Neural progenitor cell (in vitro differentiated cells): ENCODE measurements at regions not wholly inside any gene's neighbourhood (a gene's known extent, or its start where the extent isn't known, plus 50 kb on each side); places are given as distances from the start of the nearest gene placed in this dataset.

Experiments
- DNase-seq: peaks from one replicate; pipeline ENCODE4 v3.0.0-alpha.2; 2016; ENCODE audit warnings: low spot score
- H2AFZ ChIP-seq: fragments of 200-600 bp; sonication (generic); replicated peaks from 2 replicates; pipeline ENCODE4 v1.6.1; 2016; ENCODE audit warnings: antibody characterized with exemption
- H3F3A ChIP-seq: fragments of 200-600 bp; sonication (generic); 2 replicates; pipeline ENCODE4 v1.6.1; 2016; ENCODE audit warnings: antibody characterized with exemption, low read depth
- H3K27ac ChIP-seq: fragments of 200-600 bp; sonication (generic); 2 replicates; pipeline ENCODE4 v1.5.1; 2016; ENCODE audit warnings: mild to moderate bottlenecking
- H3K27me3 ChIP-seq: fragments of 200-600 bp; sonication (generic); 2 replicates; pipeline ENCODE4 v1.6.1; 2016; ENCODE audit warnings: mild to moderate bottlenecking, moderate library complexity
- H3K36me3 ChIP-seq: fragments of 200-600 bp; sonication (generic); 2 replicates; pipeline ENCODE4 v1.5.1; 2016
- H3K4me1 ChIP-seq: fragments of 200-600 bp; sonication (generic); 2 replicates; pipeline ENCODE4 v1.6.1; 2016; ENCODE audit warnings: mixed run types
- H3K4me2 ChIP-seq: fragments of 200-600 bp; sonication (generic); 2 replicates; pipeline ENCODE4 v1.6.1; 2016
- H3K4me3 ChIP-seq: fragments of 200-600 bp; sonication (generic); 2 replicates; pipeline ENCODE4 v1.5.1; 2016
- H3K79me2 ChIP-seq: fragments of 200-600 bp; sonication (generic); 2 replicates; pipeline ENCODE4 v1.6.1; 2016; ENCODE audit warnings: low read depth
- H3K9ac ChIP-seq: fragments of 200-600 bp; sonication (generic); 2 replicates; pipeline ENCODE4 v1.6.1; 2016
- H3K9me3 ChIP-seq: fragments of 200-600 bp; sonication (generic); 2 replicates; pipeline ENCODE4 v1.5.1; 2016; ENCODE audit warnings: low read depth
- H4K20me1 ChIP-seq: fragments of 200-600 bp; sonication (generic); 2 replicates; pipeline ENCODE4 v1.6.1; 2016; ENCODE audit warnings: low read depth
- H3K27ac Mint-ChIP-seq: 3 replicates; pipeline ENCODE4 v1.8.0; 2021; ENCODE audit warnings: mixed read lengths
- H3K27me3 Mint-ChIP-seq: 2 replicates; pipeline ENCODE4 v1.8.0; 2022; ENCODE audit warnings: low read depth, mild to moderate bottlenecking, inconsistent platforms, moderate library complexity, mixed read lengths; ENCODE audit not compliant: insufficient read depth
- H3K36me3 Mint-ChIP-seq: 3 replicates; pipeline ENCODE4 v1.8.0; 2021; ENCODE audit warnings: mixed read lengths
- H3K4me1 Mint-ChIP-seq: 3 replicates; pipeline ENCODE4 v1.8.0; 2021; ENCODE audit warnings: mixed read lengths
- H3K4me3 Mint-ChIP-seq: 3 replicates; pipeline ENCODE4 v1.8.0; 2021; ENCODE audit warnings: mild to moderate bottlenecking, moderate library complexity, mixed read lengths
- H3K9me3 Mint-ChIP-seq: 3 replicates; pipeline ENCODE4 v1.8.0; 2020; ENCODE audit warnings: mixed read lengths
- EZH2 ChIP-seq: fragments of 200-600 bp; sonication (generic); IDR thresholded peaks from 2 replicates; pipeline ENCODE4 v1.6.1; 2017; ENCODE audit warnings: antibody characterized with exemption, mild to moderate bottlenecking, moderate library complexity
- EZH2phosphoT487 ChIP-seq: fragments of 200-600 bp; sonication (generic); IDR thresholded peaks from 2 replicates; pipeline ENCODE4 v1.6.1; 2017; ENCODE audit warnings: antibody characterized with exemption
- TF ChIP-seq, protein P1 (sequence below): fragments of 200-600 bp; sonication (generic); IDR thresholded peaks from 2 replicates; pipeline ENCODE4 v1.5.1; 2017; ENCODE audit warnings: antibody characterized with exemption, mild to moderate bottlenecking

DNA sequence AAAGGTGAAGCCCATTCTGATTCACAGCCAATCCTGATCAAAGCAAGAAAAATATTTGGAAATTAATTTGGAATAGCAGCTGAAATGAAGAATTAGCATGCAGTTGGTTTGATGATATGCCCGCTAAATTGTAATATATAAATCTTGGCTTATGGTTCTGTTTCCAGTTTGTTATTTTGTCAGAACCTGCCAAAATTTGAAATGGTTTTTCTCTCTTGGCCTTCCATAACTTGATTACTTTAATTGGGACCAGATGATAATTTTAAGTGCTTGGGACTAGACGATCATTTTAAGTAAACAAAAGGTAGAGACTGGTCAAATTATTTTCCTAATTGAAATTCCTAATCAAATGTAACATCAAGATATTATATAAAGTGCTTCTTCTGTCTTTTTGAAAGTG, 842.4 kb downstream of the TBL1XR1 start:
- DNase-seq, result no peak
- no peak overlapping the region for H3K4me3 ChIP-seq

GRCh38 chr3:176352716-176353334, 844.5 kb downstream of the TBL1XR1 start:
- TF ChIP-seq EZH2phosphoT487 (no peak), EZH2 (no peak)
- TF ChIP-seq, protein P1, sequence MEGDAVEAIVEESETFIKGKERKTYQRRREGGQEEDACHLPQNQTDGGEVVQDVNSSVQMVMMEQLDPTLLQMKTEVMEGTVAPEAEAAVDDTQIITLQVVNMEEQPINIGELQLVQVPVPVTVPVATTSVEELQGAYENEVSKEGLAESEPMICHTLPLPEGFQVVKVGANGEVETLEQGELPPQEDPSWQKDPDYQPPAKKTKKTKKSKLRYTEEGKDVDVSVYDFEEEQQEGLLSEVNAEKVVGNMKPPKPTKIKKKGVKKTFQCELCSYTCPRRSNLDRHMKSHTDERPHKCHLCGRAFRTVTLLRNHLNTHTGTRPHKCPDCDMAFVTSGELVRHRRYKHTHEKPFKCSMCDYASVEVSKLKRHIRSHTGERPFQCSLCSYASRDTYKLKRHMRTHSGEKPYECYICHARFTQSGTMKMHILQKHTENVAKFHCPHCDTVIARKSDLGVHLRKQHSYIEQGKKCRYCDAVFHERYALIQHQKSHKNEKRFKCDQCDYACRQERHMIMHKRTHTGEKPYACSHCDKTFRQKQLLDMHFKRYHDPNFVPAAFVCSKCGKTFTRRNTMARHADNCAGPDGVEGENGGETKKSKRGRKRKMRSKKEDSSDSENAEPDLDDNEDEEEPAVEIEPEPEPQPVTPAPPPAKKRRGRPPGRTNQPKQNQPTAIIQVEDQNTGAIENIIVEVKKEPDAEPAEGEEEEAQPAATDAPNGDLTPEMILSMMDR, result no peak
- no peaks in the 10 kb centered on the region for H3F3A ChIP-seq
- H4K20me1 ChIP-seq, result no peaks in the 10 kb centered on the region
- H3K27ac ChIP-seq, result no peak overlapping the region
- Mint-ChIP-seq H3K4me3 (no peak overlapping the region), H3K36me3 (no peaks in the 10 kb centered on the region), H3K27ac (no peak overlapping the region), H3K9me3 (no peaks in the 10 kb centered on the region), H3K4me1 (no peaks in the 10 kb centered on the region), H3K27me3 (peaks cover 5% of the 10 kb centered on the region)
- H3K79me2 ChIP-seq, result no peaks in the 10 kb centered on the region
- H3K36me3 ChIP-seq, result no peaks in the 10 kb centered on the region
- no peak overlapping the region for H3K9ac ChIP-seq
- no peak for DNase-seq
- no peak overlapping the region for H2AFZ ChIP-seq
- no peaks in the 10 kb centered on the region for H3K9me3 ChIP-seq
- H3K4me2 ChIP-seq, result no peak overlapping the region
- no peak overlapping the region for H3K4me3 ChIP-seq
- no peaks in the 10 kb centered on the region for H3K27me3 ChIP-seq
- H3K4me1 ChIP-seq, result no peaks in the 10 kb centered on the region

More for the DNA sequence above, 842.4 kb downstream of the TBL1XR1 start:
- Histone ChIP-seq H3K9ac (no peak overlapping the region), H3K27ac (no peak overlapping the region), H4K20me1 (no peaks in the 10 kb centered on the region), H2AFZ (no peak overlapping the region), H3K4me2 (no peak overlapping the region), H3K36me3 (no peaks in the 10 kb centered on the region), H3K27me3 (no peaks in the 10 kb centered on the region), H3K79me2 (no peaks in the 10 kb centered on the region), H3K4me1 (no peaks in the 10 kb centered on the region), H3F3A (no peaks in the 10 kb centered on the region), H3K9me3 (no peaks in the 10 kb centered on the region)
- Mint-ChIP-seq H3K27me3 (peaks cover 2% of the 10 kb centered on the region), H3K36me3 (no peaks in the 10 kb centered on the region), H3K27ac (no peak overlapping the region), H3K9me3 (no peaks in the 10 kb centered on the region), H3K4me1 (no peaks in the 10 kb centered on the region), H3K4me3 (no peak overlapping the region)
- TF ChIP-seq EZH2, result no peak
- no peak for TF ChIP-seq EZH2phosphoT487
- TF ChIP-seq, protein P1, result no peak

GRCh38 chr3:176351408-176351807, 845.9 kb downstream of the TBL1XR1 start:
- H3K4me1 Mint-ChIP-seq, result no peaks in the 10 kb centered on the region
- Histone ChIP-seq H3K4me1 (no peaks in the 10 kb centered on the region), H3K27me3 (no peaks in the 10 kb centered on the region), H3K27ac (no peak overlapping the region), H4K20me1 (no peaks in the 10 kb centered on the region), H3K9me3 (no peaks in the 10 kb centered on the region), H3K36me3 (no peaks in the 10 kb centered on the region), H3K4me2 (no peak overlapping the region), H3K4me3 (no peak overlapping the region), H3K9ac (no peak overlapping the region), H3K79me2 (no peaks in the 10 kb centered on the region), H3F3A (no peaks in the 10 kb centered on the region), H2AFZ (no peak overlapping the region)
- TF ChIP-seq EZH2phosphoT487 (no peak), EZH2 (no peak)
- TF ChIP-seq, protein P1, result no peak
- no peak overlapping the region for H3K27ac Mint-ChIP-seq
- no peaks in the 10 kb centered on the region for H3K9me3 Mint-ChIP-seq
- no peaks in the 10 kb centered on the region for H3K36me3 Mint-ChIP-seq
- H3K4me3 Mint-ChIP-seq, result no peak overlapping the region
- DNase-seq, result no peak
- peaks cover 5% of the 10 kb centered on the region for H3K27me3 Mint-ChIP-seq
